Loucy (cell line): ENCODE measurements at regions not wholly inside any gene's neighbourhood (a gene's known extent, or its start where the extent isn't known, plus 50 kb on each side); places are given as distances from the start of the nearest gene placed in this dataset.
"Not testable (repeated sequence)": the region's sequence is repeated elsewhere in the genome, so short reads cannot be mapped to it uniquely, and the experiment has no call there.

Experiments used
- H2AFZ ChIP-seq: fragments of 200-600 bp; sonication (generic); 2 replicates; pipeline ENCODE4 v1.6.0; 2016; ENCODE audit warnings: antibody characterized with exemption, mild to moderate bottlenecking, low read length, moderate library complexity
- H3F3A ChIP-seq: fragments of 200-600 bp; 2 replicates; pipeline ENCODE4 v1.6.0; 2016; ENCODE audit warnings: antibody characterized with exemption, low read depth, mild to moderate bottlenecking
- H3K27me3 ChIP-seq: fragments of 200-600 bp; sonication (generic); 2 replicates; pipeline ENCODE4 v1.6.1; 2014; ENCODE audit warnings: low read length, mild to moderate bottlenecking; ENCODE audit not compliant: insufficient read depth, poor library complexity, severe bottlenecking
- H3K36me3 ChIP-seq: fragments of 200-600 bp; sonication (generic); 2 replicates; pipeline ENCODE4 v1.6.1; 2016; ENCODE audit warnings: low read length; ENCODE audit not compliant: insufficient read depth
- H3K4me1 ChIP-seq: fragments of 200-600 bp; sonication (generic); 2 replicates; pipeline ENCODE4 v1.5.1; 2014; ENCODE audit warnings: low read length, mild to moderate bottlenecking; ENCODE audit not compliant: insufficient read depth, poor library complexity, severe bottlenecking
- H3K4me2 ChIP-seq: fragments of 200-600 bp; sonication (generic); 2 replicates; pipeline ENCODE4 v1.6.0; 2014; ENCODE audit warnings: antibody characterized with exemption, low read length, low read depth, mild to moderate bottlenecking; ENCODE audit not compliant: poor library complexity, severe bottlenecking
- H3K4me3 ChIP-seq: fragments of 200-600 bp; sonication (generic); 2 replicates; pipeline ENCODE4 v1.5.1; 2014; ENCODE audit warnings: low read length, mild to moderate bottlenecking, mixed read lengths; ENCODE audit not compliant: poor library complexity, severe bottlenecking
- H3K79me2 ChIP-seq: fragments of 200-600 bp; sonication (generic); 2 replicates; pipeline ENCODE4 v1.6.1; 2014; ENCODE audit warnings: low read length; ENCODE audit not compliant: insufficient read depth
- H3K9ac ChIP-seq: fragments of 200-600 bp; sonication (generic); 2 replicates; pipeline ENCODE4 v1.6.0; 2014; ENCODE audit warnings: mild to moderate bottlenecking, low read depth, low read length, moderate library complexity; ENCODE audit not compliant: poor library complexity, severe bottlenecking
- H3K9me2 ChIP-seq: fragments of 200-600 bp; sonication (generic); replicated peaks from 2 replicates; pipeline ENCODE4 v1.6.1; 2016; ENCODE audit warnings: low read depth, low read length, mixed read lengths
- H3K9me3 ChIP-seq: fragments of 200-600 bp; sonication (generic); 2 replicates; pipeline ENCODE4 v1.6.1; 2014; ENCODE audit warnings: mild to moderate bottlenecking, antibody characterized with exemption, low read length, low read depth; ENCODE audit not compliant: insufficient read depth
- H4K20me1 ChIP-seq: fragments of 200-600 bp; sonication (generic); 2 replicates; pipeline ENCODE4 v1.6.0; 2014; ENCODE audit warnings: antibody characterized with exemption, low read length, mild to moderate bottlenecking; ENCODE audit not compliant: insufficient read depth, poor library complexity, severe bottlenecking
- CTCF ChIP-seq: fragments of 200-600 bp; sonication (generic); conservative IDR thresholded peaks from 2 replicates; pipeline ENCODE4 v1.5.1; 2014; ENCODE audit warnings: mild to moderate bottlenecking, antibody characterized with exemption, low read length
- EZH2phosphoT487 ChIP-seq: fragments of 200-600 bp; IDR thresholded peaks from 2 replicates; pipeline ENCODE4 v1.6.1; 2018; ENCODE audit warnings: antibody characterized with exemption, mild to moderate bottlenecking, moderate library complexity, borderline replicate concordance

- H3K4me3 ChIP-seq: no peak overlapping the region
- no peaks in the 10 kb centered on the region for H3K27me3 ChIP-seq
- no peak overlapping the region for H2AFZ ChIP-seq
These were observed 915.9 kb downstream of the PLA2G4A start for GRCh38 chr1:187744665-187745064.

GRCh38 chr1:187755536-187755935 is 926.8 kb downstream of the PLA2G4A start:
- Histone ChIP-seq H3K27me3 (no peaks in the 10 kb centered on the region), H3K9me2 (no peaks in the 10 kb centered on the region), H3K4me3 (no peak overlapping the region), H4K20me1 (no peaks in the 10 kb centered on the region), H3K4me2 (no peak overlapping the region), H3K9me3 (no peaks in the 10 kb centered on the region), H3F3A (no peaks in the 10 kb centered on the region), H3K36me3 (no peaks in the 10 kb centered on the region), H2AFZ (no peak overlapping the region), H3K4me1 (no peaks in the 10 kb centered on the region), H3K9ac (no peak overlapping the region), H3K79me2 (no peaks in the 10 kb centered on the region)
- TF ChIP-seq EZH2phosphoT487 (no peak), CTCF (no peak)

More at GRCh38 chr1:187744665-187745064, 915.9 kb downstream of the PLA2G4A start:
- Histone ChIP-seq H3K79me2 (no peaks in the 10 kb centered on the region), H3K4me2 (no peak overlapping the region), H3K4me1 (no peaks in the 10 kb centered on the region), H3K9me2 (no peaks in the 10 kb centered on the region), H3K36me3 (no peaks in the 10 kb centered on the region), H3F3A (no peaks in the 10 kb centered on the region), H3K9me3 (no peaks in the 10 kb centered on the region), H4K20me1 (no peaks in the 10 kb centered on the region), H3K9ac (no peak overlapping the region)
- TF ChIP-seq CTCF (no peak), EZH2phosphoT487 (no peak)

- not testable (repeated sequence) for H3K27me3 ChIP-seq, H3K4me3 ChIP-seq, H3F3A ChIP-seq, H3K79me2 ChIP-seq, H3K9ac ChIP-seq, H3K4me1 ChIP-seq, H3K4me2 ChIP-seq, H3K9me2 ChIP-seq, H3K9me3 ChIP-seq, H4K20me1 ChIP-seq, H2AFZ ChIP-seq, H3K36me3 ChIP-seq
These were observed 927.9 kb downstream of the PLA2G4A start for GRCh38 chr1:187756684-187757083.

GRCh38 chr1:187759825-187760333 is 931.1 kb downstream of the PLA2G4A start:
- H3K9me3 ChIP-seq: no peaks in the 10 kb centered on the region
- H3K4me2 ChIP-seq: no peak overlapping the region
- no peaks in the 10 kb centered on the region for H3K9me2 ChIP-seq
- H3F3A ChIP-seq: no peaks in the 10 kb centered on the region
- no peak overlapping the region for H2AFZ ChIP-seq
- no peaks in the 10 kb centered on the region for H4K20me1 ChIP-seq
- TF ChIP-seq EZH2phosphoT487: no peak
- TF ChIP-seq CTCF: no peak
- no peaks in the 10 kb centered on the region for H3K27me3 ChIP-seq
- H3K79me2 ChIP-seq: no peaks in the 10 kb centered on the region
- H3K4me1 ChIP-seq: no peaks in the 10 kb centered on the region
- H3K36me3 ChIP-seq: no peaks in the 10 kb centered on the region
- H3K9ac ChIP-seq: no peak overlapping the region
- H3K4me3 ChIP-seq: no peak overlapping the region
